HCT116 (cell line): ENCODE measurements at regions not wholly inside any gene's neighbourhood (a gene's known extent, or its start where the extent isn't known, plus 50 kb on each side); places are given as distances from the start of the nearest gene placed in this dataset.

Experiments used
- CTCF ChIP-seq, 3 experiments: fragments of 200-600 bp in 1 of 3; sonication (generic) in 1 of 3; IDR thresholded peaks in 2 of 3; conservative IDR thresholded peaks in 1 of 3; 2 replicates each; pipeline ENCODE4 v1.5.1; 2012 to 2017; ENCODE audit warnings: low read depth in 2 of 3, low read length in 2 of 3, antibody characterized with exemption in 1 of 3, borderline replicate concordance in 1 of 3, control low read depth in 1 of 3, mild to moderate bottlenecking in 1 of 3, mixed read lengths in 1 of 3, mixed run types in 1 of 3, moderate library complexity in 1 of 3; ENCODE audit not compliant: insufficient read depth in 1 of 3
- EZH2 ChIP-seq: fragments of 200-600 bp; sonication (generic); IDR thresholded peaks from 2 replicates; pipeline ENCODE4 v1.6.1; 2017; ENCODE audit warnings: antibody characterized with exemption, mixed run types
- POLR2AphosphoS5 ChIP-seq: IDR thresholded peaks from 2 replicates; pipeline ENCODE4 v1.6.1; 2011; ENCODE audit warnings: mild to moderate bottlenecking, low read depth, low read length, moderate library complexity
- RAD21 ChIP-seq: IDR thresholded peaks from 2 replicates; pipeline ENCODE4 v1.6.1; 2012; ENCODE audit warnings: low read depth, mild to moderate bottlenecking
- SIN3A ChIP-seq: IDR thresholded peaks from 2 replicates; pipeline ENCODE4 v1.6.1; 2012; ENCODE audit warnings: low read depth
- TCF7L2 ChIP-seq: IDR thresholded peaks from 2 replicates; pipeline ENCODE4 v1.7.0; 2011; ENCODE audit warnings: borderline replicate concordance, inconsistent platforms; ENCODE audit not compliant: insufficient read depth, insufficient read length; ENCODE audit errors: extremely low read depth
- YY1 ChIP-seq: IDR thresholded peaks from 2 replicates; pipeline ENCODE4 v1.6.1; 2011; ENCODE audit warnings: low read length, low read depth, moderate library complexity, mild to moderate bottlenecking; ENCODE audit not compliant: insufficient replicate concordance; ENCODE audit errors: extremely low read depth
- ZNF274 ChIP-seq: fragments of 200-500 bp; sonication (Bioruptor generic); IDR thresholded peaks from 2 replicates; pipeline ENCODE4 v1.6.1; 2014; ENCODE audit warnings: mild to moderate bottlenecking, low read depth, low read length, inconsistent platforms

GRCh38 chr5:39494107-39494510, 69.3 kb upstream of the DAB2 start:
- TF ChIP-seq SIN3A: no peak
- no peak for TF ChIP-seq ZNF274
- TF ChIP-seq RAD21: no peak
- no peak for TF ChIP-seq TCF7L2
- TF ChIP-seq CTCF (IDR thresholded peaks at IDR 0.05 in 2 of 3, conservative IDR thresholded peaks at IDR 0.05 in 1 of 3; ENCODE audit: borderline replicate concordance in 1 of 3, insufficient read depth in 1 of 3, low read depth in 2 of 3, low read length in 2 of 3): no peak
- no peak for TF ChIP-seq POLR2AphosphoS5
- no peak for TF ChIP-seq YY1
- TF ChIP-seq EZH2: no peak
